Heart left ventricle (tissue), 13 donors: ENCODE measurements at regions not wholly inside any gene's neighbourhood (a gene's known extent, or its start where the extent isn't known, plus 50 kb on each side); places are given as distances from the start of the nearest gene placed in this dataset.

Source experiments
- POLR2A ChIP-seq, 2 donors: fragments of 450-650 bp; IDR thresholded peaks; one replicate each; pipeline ENCODE4 v1.6.1; 2017; ENCODE audit warnings: antibody characterized with exemption in 2 of 2, mild to moderate bottlenecking in 2 of 2, moderate library complexity in 2 of 2
- TF ChIP-seq, protein P1 (sequence below), 12 donors: fragments of 200-600 bp; sonication (generic) in 4 of 12; IDR thresholded peaks; one replicate each; pipeline versions ENCODE4 v1.5.0 to v1.8.0; 2018 to 2022; ENCODE audit warnings: antibody characterized with exemption in 12 of 12, mild to moderate bottlenecking in 5 of 12
- donor health status: ischemic (EF 13 %, LVEDD 7.1; RV severe dilation, severe dysfunction).
- donor health status: DM: no; HTN: yes; CAD: no.
- donor health status: DM: no; HTN: no; CAD: no.
- donor health status: ischemic (EF 25% LVEDD 6.9; RV normal size, moderate dysfunction).
- donor health status: ischemic (EF 25% LVEDD 5.7; RV mildly dilated, moderate dysfunction).
- donor health status: ischemic (EF 35%, LVEDD 5.7; RV mildly dilated, moderate dysfunction).
- donor health status: nonischemic (EF 11% LVEDD 7.7; RV severe dilation, severe dysfunction).
- donor health status: DM: yes; HTN: yes; CAD: no.
- donor health status: PGD.
- donor health status: ischemic (EF 29% LVEDD 5.4; RV normal size, mild dysfunction).
- donor health status: nonischemic (EF 23%, LVEDD 6.1; RV moderate dilation, normal function).

DNA sequence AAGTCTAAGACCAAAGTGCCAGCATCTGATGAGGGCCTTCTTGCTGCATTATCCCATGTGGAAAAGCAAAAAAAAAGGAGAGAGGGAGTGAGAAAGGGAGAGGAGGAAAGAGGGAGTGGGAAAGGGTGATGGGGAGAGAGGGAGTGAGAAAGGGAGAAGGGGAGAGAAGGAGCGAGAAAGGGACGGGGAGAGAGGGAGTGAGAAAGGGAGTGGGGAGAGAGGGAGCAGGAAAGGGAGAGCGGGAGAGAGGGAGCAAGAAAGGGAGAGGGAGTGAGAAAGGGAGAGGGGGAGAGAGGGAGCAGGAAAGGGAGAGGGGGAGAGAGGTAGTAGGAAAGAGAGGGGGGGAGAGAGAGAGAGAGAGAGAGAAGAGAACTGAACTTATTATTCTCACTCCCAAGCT is 241.1 kb upstream of the RIMS1 start:
- TF ChIP-seq, protein P1, sequence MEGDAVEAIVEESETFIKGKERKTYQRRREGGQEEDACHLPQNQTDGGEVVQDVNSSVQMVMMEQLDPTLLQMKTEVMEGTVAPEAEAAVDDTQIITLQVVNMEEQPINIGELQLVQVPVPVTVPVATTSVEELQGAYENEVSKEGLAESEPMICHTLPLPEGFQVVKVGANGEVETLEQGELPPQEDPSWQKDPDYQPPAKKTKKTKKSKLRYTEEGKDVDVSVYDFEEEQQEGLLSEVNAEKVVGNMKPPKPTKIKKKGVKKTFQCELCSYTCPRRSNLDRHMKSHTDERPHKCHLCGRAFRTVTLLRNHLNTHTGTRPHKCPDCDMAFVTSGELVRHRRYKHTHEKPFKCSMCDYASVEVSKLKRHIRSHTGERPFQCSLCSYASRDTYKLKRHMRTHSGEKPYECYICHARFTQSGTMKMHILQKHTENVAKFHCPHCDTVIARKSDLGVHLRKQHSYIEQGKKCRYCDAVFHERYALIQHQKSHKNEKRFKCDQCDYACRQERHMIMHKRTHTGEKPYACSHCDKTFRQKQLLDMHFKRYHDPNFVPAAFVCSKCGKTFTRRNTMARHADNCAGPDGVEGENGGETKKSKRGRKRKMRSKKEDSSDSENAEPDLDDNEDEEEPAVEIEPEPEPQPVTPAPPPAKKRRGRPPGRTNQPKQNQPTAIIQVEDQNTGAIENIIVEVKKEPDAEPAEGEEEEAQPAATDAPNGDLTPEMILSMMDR (IDR thresholded peaks at IDR 0.05) = no peak
- TF ChIP-seq POLR2A (IDR thresholded peaks at IDR 0.05) = no peak
